HG03103 (cell line): ENCODE measurements at regions not wholly inside any gene's neighbourhood (a gene's known extent, or its start where the extent isn't known, plus 50 kb on each side); places are given as distances from the start of the nearest gene placed in this dataset.
"Not testable (repeated sequence)": the region's sequence is repeated elsewhere in the genome, so short reads cannot be mapped to it uniquely, and the experiment has no call there.

Source experiments
- ATAC-seq: cut with Tn5 transposase; IDR thresholded peaks from one replicate; pipeline ENCODE4 v1.9.1; 2021; ENCODE audit warnings: low read depth; ENCODE audit not compliant: unreplicated experiment

GRCh38 chr18:71030085-71030484 is 741.2 kb downstream of the SOCS6 start:
- ATAC-seq, result not testable (repeated sequence)

- no peak for ATAC-seq
Observed at GRCh38 chr18:71028285-71028762, 739.5 kb downstream of the SOCS6 start.

GRCh38 chr18:71027531-71027930 is 738.7 kb downstream of the SOCS6 start:
- no peak for ATAC-seq

GRCh38 chr18:71025505-71026225 is 736.8 kb downstream of the SOCS6 start:
- ATAC-seq, result no peak

GRCh38 chr18:71022389-71022788 is 733.5 kb downstream of the SOCS6 start:
- no peak for ATAC-seq

DNA sequence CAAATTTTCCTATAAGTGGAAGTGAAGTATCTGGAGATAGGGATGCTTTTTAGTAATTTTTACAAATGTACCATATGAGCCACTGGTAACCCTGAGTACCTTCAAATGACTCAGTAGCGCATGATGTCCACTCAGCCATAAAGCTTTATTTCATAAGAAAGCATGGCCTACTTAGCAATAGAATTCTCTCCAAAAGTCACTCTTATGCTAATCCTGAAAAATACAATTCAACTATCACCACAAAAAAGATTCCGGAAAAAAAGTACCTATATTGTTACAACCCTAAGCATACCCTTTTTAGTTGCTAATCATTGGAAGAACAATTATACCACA is 732.2 kb downstream of the SOCS6 start:
- ATAC-seq, result no peak

DNA sequence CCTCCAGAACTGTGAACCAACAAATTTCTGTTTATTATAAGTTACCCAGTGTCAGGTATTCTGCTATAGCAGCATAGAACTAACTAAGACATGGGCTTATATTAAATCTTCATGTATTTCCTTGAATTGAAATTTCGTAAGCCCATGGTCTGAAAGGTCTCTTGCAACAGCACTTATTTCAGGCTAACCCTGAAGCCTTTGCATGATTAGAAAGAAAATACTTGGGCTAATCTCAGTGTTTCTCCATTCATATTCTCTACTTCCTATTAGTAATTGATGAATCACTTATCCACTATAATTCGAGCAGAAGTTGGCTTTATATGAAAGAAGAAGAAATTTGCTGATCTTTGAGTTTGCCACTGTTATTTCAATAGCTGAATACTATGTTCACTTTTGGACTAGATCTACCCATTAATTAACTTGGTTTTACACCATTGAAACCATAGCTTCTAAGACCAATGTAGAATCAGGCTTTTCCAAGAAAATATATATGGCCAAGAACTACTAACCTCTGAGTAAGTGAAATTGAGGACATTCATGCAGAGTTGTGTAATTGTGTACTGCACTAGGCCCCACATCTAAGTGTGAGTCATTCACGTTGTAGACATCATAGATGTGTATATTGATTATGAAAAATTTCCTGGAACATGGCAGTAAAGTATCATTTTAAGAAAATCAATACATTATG is 731.6 kb downstream of the SOCS6 start:
- no peak for ATAC-seq

DNA sequence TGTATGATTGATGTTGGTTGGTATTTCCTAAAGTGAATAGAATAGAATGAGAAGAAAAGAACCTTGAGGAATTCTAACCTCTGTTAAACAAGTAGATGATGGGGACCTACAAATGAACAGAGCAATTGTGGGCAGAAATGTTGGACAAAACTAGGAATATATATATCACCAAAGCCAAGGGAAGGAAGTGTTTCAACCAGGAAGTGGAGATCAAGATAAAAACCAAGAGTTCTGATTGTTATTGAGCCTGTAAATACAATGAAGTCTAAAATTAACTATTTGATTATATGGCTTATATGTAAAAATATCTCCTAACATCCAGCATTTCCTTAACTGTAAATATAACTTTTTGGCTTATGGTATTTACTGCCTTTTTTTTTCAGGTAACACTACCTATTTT is 730.0 kb downstream of the SOCS6 start:
- no peak for ATAC-seq

DNA sequence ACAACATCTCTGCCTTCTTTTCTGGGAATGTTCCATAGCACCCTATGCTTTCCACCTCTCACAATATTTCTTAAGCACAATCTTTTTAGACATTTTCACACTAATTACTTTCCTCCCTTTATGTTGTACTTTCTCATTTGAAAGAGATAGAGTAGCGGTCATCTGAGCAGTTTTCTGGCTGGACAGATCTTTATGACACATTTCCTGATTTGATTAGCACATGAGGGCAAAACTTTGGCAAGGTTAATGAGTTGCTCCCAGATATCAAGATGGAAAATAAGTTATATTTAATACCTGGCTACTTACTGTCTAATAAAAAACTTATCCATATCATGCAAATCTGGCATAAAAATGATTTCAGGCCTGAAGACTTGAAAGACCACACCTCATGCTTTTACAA is 723.9 kb downstream of the SOCS6 start:
- no peak for ATAC-seq

DNA sequence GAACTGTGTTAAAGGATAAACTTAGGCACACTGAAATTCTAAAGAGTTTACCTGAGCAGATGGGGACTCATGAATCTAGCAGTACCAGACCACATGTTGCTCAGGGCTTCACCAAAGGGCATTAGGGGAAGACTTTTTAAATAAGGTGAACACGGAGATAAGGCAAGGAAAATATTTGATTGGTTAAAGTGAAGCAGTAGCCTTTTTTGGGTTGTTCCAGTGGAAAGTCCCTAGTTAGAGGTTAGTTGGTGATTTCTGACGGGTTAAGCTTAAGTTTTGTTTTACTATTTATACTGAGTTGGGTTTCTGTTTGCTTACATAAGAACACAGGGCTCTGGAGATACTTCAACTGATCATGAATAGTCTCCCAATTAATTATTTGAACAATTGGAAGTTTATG is 722.5 kb downstream of the SOCS6 start:
- no peak for ATAC-seq

DNA sequence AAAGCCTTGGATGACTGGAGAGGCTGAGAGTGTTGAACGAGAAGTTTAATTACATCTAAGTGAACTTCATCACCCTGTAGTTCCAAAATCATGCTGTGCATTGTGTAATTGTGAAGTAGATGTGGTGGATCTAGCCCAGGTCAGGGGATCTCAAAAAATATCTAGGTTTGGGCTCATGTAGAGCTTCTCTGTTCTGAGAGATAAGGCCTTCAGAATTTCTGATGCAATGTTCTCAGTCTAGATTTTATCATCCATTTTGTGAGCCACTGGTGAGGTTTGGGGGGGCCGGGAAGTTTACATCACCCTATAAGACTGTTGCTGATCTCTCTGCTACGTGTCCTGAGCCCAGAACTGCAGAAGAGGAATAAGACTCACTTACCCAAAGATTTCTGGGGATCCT is 719.4 kb downstream of the SOCS6 start:
- no peak for ATAC-seq

GRCh38 chr18:71001597-71001996 is 712.8 kb downstream of the SOCS6 start:
- ATAC-seq, result no peak

- ATAC-seq, result no peak
Observed at GRCh38 chr18:70998490-70998889, 709.6 kb downstream of the SOCS6 start.

GRCh38 chr18:70994116-70994515 is 705.3 kb downstream of the SOCS6 start:
- no peak for ATAC-seq

GRCh38 chr18:70991577-70991976 is 702.7 kb downstream of the SOCS6 start:
- no peak for ATAC-seq

GRCh38 chr18:70985948-70986347 is 697.1 kb downstream of the SOCS6 start:
- ATAC-seq, result no peak

DNA sequence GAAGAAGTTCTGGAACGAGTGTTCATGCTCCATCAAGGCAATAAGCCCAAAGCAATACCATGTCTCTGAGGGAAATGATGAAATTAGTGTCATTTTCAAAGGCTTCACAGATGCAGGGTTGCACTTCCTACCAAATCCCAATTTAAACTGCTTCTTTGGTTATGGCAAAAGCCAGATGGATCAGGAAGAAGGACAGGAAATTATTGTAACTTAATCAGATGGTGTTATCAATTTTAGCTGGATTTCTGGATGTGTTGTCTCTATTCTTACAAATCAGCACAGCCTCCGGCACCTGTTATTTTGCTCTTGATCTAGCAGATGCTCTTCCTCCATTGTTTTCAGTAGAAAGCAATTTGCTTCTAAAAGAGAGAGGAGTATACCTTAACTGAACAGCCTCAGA is 693.4 kb downstream of the SOCS6 start:
- no peak for ATAC-seq

GRCh38 chr18:70981400-70982140 is 692.7 kb downstream of the SOCS6 start:
- no peak for ATAC-seq

- ATAC-seq, result no peak
Observed at GRCh38 chr18:70973626-70974025, 684.8 kb downstream of the SOCS6 start.

GRCh38 chr18:70966419-70966818 is 677.6 kb downstream of the SOCS6 start:
- ATAC-seq, result no peak

GRCh38 chr18:70961939-70962338 is 673.1 kb downstream of the SOCS6 start:
- ATAC-seq, result no peak

- no peak for ATAC-seq
Observed at GRCh38 chr18:70956554-70956953, 667.7 kb downstream of the SOCS6 start.
